ENCODE measurements at regions not wholly inside any gene's neighbourhood (a gene's known extent, or its start where the extent isn't known, plus 50 kb on each side); places are given as distances from the start of the nearest gene placed in this dataset.

GRCh38 chrX:128504496-128504895, 452.3 kb upstream of the ACTRT1 start:
- no peak for ATAC-seq
- H3K4me1 ChIP-seq: no peaks in the 10 kb centered on the region
- intact Hi-C loops (cut with DNase I): no loop called here

GRCh38 chrX:128464116-128464515, 411.9 kb upstream of the ACTRT1 start:
- no peak for DNase-seq
- Histone ChIP-seq H3K27ac (no peak overlapping the region), H3K36me3 (no peaks in the 10 kb centered on the region), H3K4me3 (no peak overlapping the region), H3K9me3 (no peaks in the 10 kb centered on the region), H3K27me3 (no peaks in the 10 kb centered on the region), H3K4me1 (no peaks in the 10 kb centered on the region)
- no peak for ATAC-seq
- intact Hi-C loops (cut with DNase I): no loop called here
- TF ChIP-seq CTCF (IDR thresholded peaks at IDR 0.05): no peak

More at GRCh38 chrX:128504496-128504895, 452.3 kb upstream of the ACTRT1 start:
- no peaks in the 10 kb centered on the region for H3K27me3 ChIP-seq
- no peaks in the 10 kb centered on the region for H3K9me3 ChIP-seq
- DNase-seq: no peak
- H3K4me3 ChIP-seq: no peak overlapping the region
- H3K27ac ChIP-seq: no peak overlapping the region
- TF ChIP-seq CTCF (IDR thresholded peaks at IDR 0.05): no peak
- no peaks in the 10 kb centered on the region for H3K36me3 ChIP-seq

GRCh38 chrX:128460835-128461234, 408.6 kb upstream of the ACTRT1 start:
- intact Hi-C loops (cut with DNase I): no loop called here
- no peak for DNase-seq
- no peak for ATAC-seq
- Histone ChIP-seq H3K36me3 (no peaks in the 10 kb centered on the region), H3K27ac (no peak overlapping the region), H3K27me3 (no peaks in the 10 kb centered on the region), H3K4me3 (no peak overlapping the region), H3K9me3 (no peaks in the 10 kb centered on the region), H3K4me1 (no peaks in the 10 kb centered on the region)
- TF ChIP-seq CTCF (IDR thresholded peaks at IDR 0.05): no peak

GRCh38 chrX:128458888-128459287, 406.7 kb upstream of the ACTRT1 start:
- no peak overlapping the region for H3K27ac ChIP-seq
- TF ChIP-seq CTCF (IDR thresholded peaks at IDR 0.05): no peak
- no peaks in the 10 kb centered on the region for H3K4me1 ChIP-seq
- DNase-seq: no peak
- no peaks in the 10 kb centered on the region for H3K27me3 ChIP-seq
- ATAC-seq: no peak
- intact Hi-C loops (cut with DNase I): no loop called here
- no peak overlapping the region for H3K4me3 ChIP-seq
- H3K9me3 ChIP-seq: peaks cover 0 to 2% of the 10 kb centered on the region in 2 donors
- H3K36me3 ChIP-seq: no peaks in the 10 kb centered on the region

- no peak for TF ChIP-seq CTCF (IDR thresholded peaks at IDR 0.05)
- intact Hi-C loops (cut with DNase I): no loop called here
- ATAC-seq: no peak
- DNase-seq: no peak
- peaks cover 0 to 2% of the 10 kb centered on the region in 2 donors for H3K9me3 ChIP-seq
- H3K36me3 ChIP-seq: no peaks in the 10 kb centered on the region
- H3K27me3 ChIP-seq: no peaks in the 10 kb centered on the region
- H3K27ac ChIP-seq: no peak overlapping the region
- no peak overlapping the region for H3K4me3 ChIP-seq
- H3K4me1 ChIP-seq: no peaks in the 10 kb centered on the region
Observed at GRCh38 chrX:128457674-128458073, 405.5 kb upstream of the ACTRT1 start.

Measured in left lung (tissue), 4 donors.